ENCODE measurements at regions not wholly inside any gene's neighbourhood (a gene's known extent, or its start where the extent isn't known, plus 50 kb on each side); places are given as distances from the start of the nearest gene placed in this dataset.

- no peak for DNase-seq (ENCODE audit: low spot score)
Observed at GRCh38 chr4:111154934-111155333, 532.1 kb upstream of the PITX2 start.

GRCh38 chr4:111164556-111164955, 541.7 kb upstream of the PITX2 start:
- DNase-seq (ENCODE audit: low spot score): peak; percentile 35

GRCh38 chr4:111174331-111174730, 551.5 kb upstream of the PITX2 start:
- no peak for DNase-seq (ENCODE audit: low spot score)

- DNase-seq (ENCODE audit: low spot score): no peak
Observed at GRCh38 chr4:111178231-111178630, 555.4 kb upstream of the PITX2 start.

GRCh38 chr4:111187108-111187507, 564.2 kb upstream of the PITX2 start:
- no peak for DNase-seq (ENCODE audit: low spot score)

- DNase-seq (ENCODE audit: low spot score): no peak
Observed at GRCh38 chr4:111198446-111198845, 575.6 kb upstream of the PITX2 start.

- DNase-seq (ENCODE audit: low spot score): no peak
Observed at GRCh38 chr4:111204797-111205196, 581.9 kb upstream of the PITX2 start.

GRCh38 chr4:111208970-111209369, 586.1 kb upstream of the PITX2 start:
- no peak for DNase-seq (ENCODE audit: low spot score)

GRCh38 chr4:111209706-111210105, 586.8 kb upstream of the PITX2 start:
- no peak for DNase-seq (ENCODE audit: low spot score)

GRCh38 chr4:111210595-111210994, 587.7 kb upstream of the PITX2 start:
- DNase-seq (ENCODE audit: low spot score): peak; percentile 12

GRCh38 chr4:111213531-111213930, 590.7 kb upstream of the PITX2 start:
- no peak for DNase-seq (ENCODE audit: low spot score)

- DNase-seq (ENCODE audit: low spot score): no peak
Observed at GRCh38 chr4:111214371-111214770, 591.5 kb upstream of the PITX2 start.

GRCh38 chr4:111215755-111216154, 592.9 kb upstream of the PITX2 start:
- DNase-seq (ENCODE audit: low spot score): no peak

GRCh38 chr4:111216791-111217190, 593.9 kb upstream of the PITX2 start:
- DNase-seq (ENCODE audit: low spot score): no peak

- no peak for DNase-seq (ENCODE audit: low spot score)
Observed at GRCh38 chr4:111221371-111221770, 598.5 kb upstream of the PITX2 start.

GRCh38 chr4:111228396-111228795, 605.5 kb upstream of the PITX2 start:
- DNase-seq (ENCODE audit: low spot score): no peak

GRCh38 chr4:111228874-111229273, 606.0 kb upstream of the PITX2 start:
- no peak for DNase-seq (ENCODE audit: low spot score)

- no peak for DNase-seq (ENCODE audit: low spot score)
Observed at GRCh38 chr4:111230265-111230664, 607.4 kb upstream of the PITX2 start.

- no peak for DNase-seq (ENCODE audit: low spot score)
Observed at GRCh38 chr4:111231281-111231680, 608.4 kb upstream of the PITX2 start.

- DNase-seq (ENCODE audit: low spot score): no peak
Observed at GRCh38 chr4:111234939-111235338, 612.1 kb upstream of the PITX2 start.

- no peak for DNase-seq (ENCODE audit: low spot score)
Observed at GRCh38 chr4:111263836-111264235, 641.0 kb upstream of the PITX2 start.

- no peak for DNase-seq (ENCODE audit: low spot score)
Observed at GRCh38 chr4:111266937-111267336, 644.1 kb upstream of the PITX2 start.

- DNase-seq (ENCODE audit: low spot score): no peak
Observed at GRCh38 chr4:111267786-111268185, 644.9 kb upstream of the PITX2 start.

GRCh38 chr4:111268769-111269414, 646.0 kb upstream of the PITX2 start:
- no peak for DNase-seq (ENCODE audit: low spot score)

GRCh38 chr4:111269439-111269838, 646.6 kb upstream of the PITX2 start:
- no peak for DNase-seq (ENCODE audit: low spot score)

Measured in NAMALWA (cell line).